ENCODE measurements at regions not wholly inside any gene's neighbourhood (a gene's known extent, or its start where the extent isn't known, plus 50 kb on each side); places are given as distances from the start of the nearest gene placed in this dataset.
"Not testable (repeated sequence)": the region's sequence is repeated elsewhere in the genome, so short reads cannot be mapped to it uniquely, and the experiment has no call there.

DNA sequence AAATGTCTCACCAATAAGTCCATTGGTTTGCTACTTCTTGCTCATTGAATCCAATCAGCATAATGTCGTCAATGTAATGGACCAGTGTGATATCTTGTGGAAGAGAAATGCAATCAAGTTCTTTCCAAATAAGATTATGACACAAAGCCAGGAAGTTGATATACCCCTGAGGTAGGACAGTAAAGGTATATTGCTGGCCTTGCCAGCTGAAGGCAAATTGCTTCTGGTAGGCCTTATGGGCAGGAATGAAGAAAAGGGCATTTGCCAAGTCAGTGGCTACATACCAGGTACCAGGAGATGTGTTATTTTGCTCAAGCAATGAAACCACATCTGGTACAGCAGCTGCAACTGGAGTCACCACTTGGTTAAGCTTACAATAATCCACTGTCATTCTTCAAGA is 276.1 kb downstream of the C12orf75 start:
- H3K27me3 Mint-ChIP-seq; POLR2A ChIA-PET; H3K27ac Mint-ChIP-seq; H3K36me3 Mint-ChIP-seq (ENCODE audit: low read depth); CTCF ChIA-PET; H3K4me1 Mint-ChIP-seq; DNase-seq; H3K9me3 Mint-ChIP-seq; H3K4me3 Mint-ChIP-seq: not testable (repeated sequence)

DNA sequence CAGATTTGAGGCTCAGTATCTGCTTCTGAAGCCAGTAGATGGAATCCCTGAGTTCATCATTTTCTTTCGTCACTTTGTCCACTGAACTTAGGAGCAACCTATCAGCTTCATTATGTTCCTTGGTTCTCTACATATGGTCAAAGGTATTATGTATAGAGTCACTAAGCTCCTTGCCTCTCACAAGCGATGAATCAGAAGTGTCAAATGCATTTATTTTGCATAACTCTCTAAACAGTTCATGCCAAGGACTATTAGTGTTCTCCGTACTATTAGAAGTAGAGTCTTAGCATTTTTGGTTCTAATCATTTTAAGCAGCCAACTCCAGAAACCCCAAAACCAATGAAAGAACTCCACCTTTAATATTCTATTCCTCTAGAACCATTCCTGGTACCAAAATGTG is 278.5 kb downstream of the C12orf75 start:
- H3K27ac Mint-ChIP-seq; DNase-seq; H3K27me3 Mint-ChIP-seq; H3K9me3 Mint-ChIP-seq; H3K4me3 Mint-ChIP-seq; CTCF ChIA-PET; H3K36me3 Mint-ChIP-seq (ENCODE audit: low read depth); H3K4me1 Mint-ChIP-seq; POLR2A ChIA-PET: not testable (repeated sequence)

- no peaks in the 10 kb centered on the region for H3K36me3 Mint-ChIP-seq (ENCODE audit: low read depth)
- DNase-seq = no peak
- H3K9me3 Mint-ChIP-seq = no peaks in the 10 kb centered on the region
- no peak overlapping the region for H3K27ac Mint-ChIP-seq
- no peaks in the 10 kb centered on the region for H3K4me1 Mint-ChIP-seq
- H3K27me3 Mint-ChIP-seq = no peaks in the 10 kb centered on the region
- H3K4me3 Mint-ChIP-seq = no peak overlapping the region
- CTCF ChIA-PET = no interaction called here
- POLR2A ChIA-PET = no interaction called here
These were observed 280.0 kb downstream of the C12orf75 start for GRCh38 chr12:105610459-105610858.

DNA sequence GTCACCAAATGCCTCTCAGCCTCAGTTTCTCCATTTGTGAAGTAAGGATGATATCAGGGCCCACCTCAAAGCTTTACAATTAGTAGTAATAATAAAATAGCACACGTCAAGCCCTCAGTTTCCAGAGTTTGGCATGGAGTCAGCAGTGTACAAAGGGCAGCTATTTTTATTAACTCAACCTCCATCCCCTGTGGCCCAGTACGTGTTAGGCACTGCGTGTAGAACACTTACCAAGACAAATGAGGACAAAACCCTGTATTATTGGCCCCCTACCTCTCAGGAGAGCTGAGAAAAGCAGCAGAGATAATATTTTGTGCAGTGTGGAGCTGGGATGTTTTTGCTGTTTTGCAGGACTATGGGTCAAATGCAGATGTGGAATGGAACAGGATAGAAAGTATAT is 280.8 kb downstream of the C12orf75 start:
- H3K36me3 Mint-ChIP-seq (ENCODE audit: low read depth) = no peaks in the 10 kb centered on the region
- H3K9me3 Mint-ChIP-seq = no peaks in the 10 kb centered on the region
- CTCF ChIA-PET = interaction anchor here (0.6 kb wide), 1 partner anchor 1154 kb away, joined by 6 read pairs; no protein-coding TSS in a partner anchor
- H3K27me3 Mint-ChIP-seq = no peaks in the 10 kb centered on the region
- no peak overlapping the region for H3K27ac Mint-ChIP-seq
- H3K4me3 Mint-ChIP-seq = no peak overlapping the region
- POLR2A ChIA-PET = no interaction called here
- H3K4me1 Mint-ChIP-seq = no peaks in the 10 kb centered on the region
- no peak for DNase-seq

DNA sequence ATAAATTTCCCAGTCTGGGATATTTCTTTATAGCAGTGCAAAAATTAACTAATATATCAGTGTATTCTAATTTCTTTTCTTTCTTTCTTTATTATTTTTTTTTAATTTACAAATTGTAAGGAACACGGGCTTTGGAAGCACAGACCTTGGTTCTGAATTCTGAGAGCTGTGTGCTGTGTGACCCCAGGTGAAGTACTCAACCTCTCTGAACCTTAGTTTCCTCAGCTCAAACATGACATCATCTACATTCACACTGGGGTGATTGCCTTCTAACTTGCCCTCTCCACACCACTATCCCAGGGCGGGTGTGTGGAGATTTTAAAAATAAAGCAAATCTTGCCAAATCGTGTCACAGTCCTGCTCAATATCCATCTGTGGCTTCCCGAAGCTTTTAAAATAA is 282.8 kb downstream of the C12orf75 start:
- Mint-ChIP-seq H3K4me3 (no peak overlapping the region), H3K27me3 (peaks cover 3% of the 10 kb centered on the region), H3K4me1 (no peaks in the 10 kb centered on the region), H3K27ac (no peak overlapping the region), H3K36me3 (ENCODE audit: low read depth) (no peaks in the 10 kb centered on the region), H3K9me3 (no peaks in the 10 kb centered on the region)
- DNase-seq = no peak
- ChIA-PET POLR2A (no interaction called here), CTCF (interaction anchor here (0.7 kb wide), 1 partner anchor 671 kb away, joined by 3 read pairs; no protein-coding TSS in a partner anchor)

GRCh38 chr12:105613887-105614286 is 283.4 kb downstream of the C12orf75 start:
- CTCF ChIA-PET = interaction anchor here (0.7 kb wide), 1 partner anchor 670 kb away, joined by 3 read pairs; no protein-coding TSS in a partner anchor
- Mint-ChIP-seq H3K4me3 (no peak overlapping the region), H3K36me3 (ENCODE audit: low read depth) (no peaks in the 10 kb centered on the region), H3K9me3 (no peaks in the 10 kb centered on the region), H3K27me3 (peaks cover 3% of the 10 kb centered on the region), H3K27ac (no peak overlapping the region), H3K4me1 (no peaks in the 10 kb centered on the region)
- DNase-seq = no peak
- POLR2A ChIA-PET = no interaction called here

GRCh38 chr12:105616971-105617540 is 286.6 kb downstream of the C12orf75 start:
- no peaks in the 10 kb centered on the region for H3K4me1 Mint-ChIP-seq
- CTCF ChIA-PET = no interaction called here

GRCh38 chr12:105622220-105622619 is 291.7 kb downstream of the C12orf75 start:
- ChIA-PET POLR2A (interaction anchor here (1.1 kb wide), 1 partner anchor 132 kb away, joined by 3 read pairs; no protein-coding TSS in a partner anchor), CTCF (interaction anchor here (1.1 kb wide), 1 partner anchor 202 kb away, joined by 3 read pairs; no protein-coding TSS in a partner anchor)
- H3K9me3 Mint-ChIP-seq = no peaks in the 10 kb centered on the region

More at GRCh38 chr12:105616971-105617540, 286.6 kb downstream of the C12orf75 start:
- Mint-ChIP-seq H3K27ac (no peak overlapping the region), H3K4me3 (no peak overlapping the region), H3K9me3 (no peaks in the 10 kb centered on the region), H3K36me3 (ENCODE audit: low read depth) (no peaks in the 10 kb centered on the region), H3K27me3 (peaks cover 4% of the 10 kb centered on the region)
- DNase-seq = no peak
- POLR2A ChIA-PET = no interaction called here

DNA sequence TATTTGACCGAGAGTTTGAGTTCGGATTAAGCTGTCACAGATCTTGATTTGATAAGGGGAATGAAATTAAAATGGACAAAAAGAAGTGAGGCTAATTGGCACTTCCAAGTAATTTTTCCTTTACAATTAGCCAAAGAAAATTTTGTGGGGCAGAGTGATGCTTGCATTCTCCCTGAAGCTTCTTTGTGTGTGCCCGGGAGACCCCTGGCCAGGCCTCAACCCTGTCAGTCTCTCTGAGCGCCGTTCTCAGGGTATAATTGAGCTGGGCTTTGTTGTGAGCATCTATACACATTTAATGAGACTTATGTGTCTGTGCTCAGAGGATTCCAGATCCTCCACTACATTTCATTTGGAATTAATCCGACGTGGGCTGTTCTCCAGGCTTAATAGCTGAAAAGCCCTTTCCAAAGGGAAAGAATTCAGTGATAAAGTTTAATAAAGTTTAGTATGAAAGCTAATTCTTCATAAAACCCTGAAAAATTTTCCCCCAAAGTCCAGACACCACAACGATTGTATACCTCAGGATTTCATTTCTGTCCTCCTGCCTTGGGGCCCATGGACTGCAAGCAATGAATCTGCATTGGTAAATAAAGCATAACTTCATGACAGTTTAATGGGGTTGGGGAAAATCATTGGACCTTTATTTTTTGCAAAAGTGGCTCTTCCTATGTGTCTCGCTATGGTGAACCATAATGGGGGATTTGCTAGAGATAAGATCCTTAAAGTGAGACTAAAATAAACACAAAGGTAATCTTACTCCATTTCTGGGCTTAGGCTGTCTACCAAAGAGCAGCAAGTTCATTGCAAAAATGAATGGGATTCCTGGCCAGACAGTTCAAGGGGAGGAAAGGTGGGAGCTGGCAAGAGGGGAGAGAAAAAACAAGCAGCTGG is 292.6 kb downstream of the C12orf75 start:
- POLR2A ChIA-PET = interaction anchor here (1.1 kb wide), 1 partner anchor 133 kb away, joined by 3 read pairs; no protein-coding TSS in a partner anchor

More at GRCh38 chr12:105622220-105622619, 291.7 kb downstream of the C12orf75 start:
- Mint-ChIP-seq H3K27me3 (peaks cover 4% of the 10 kb centered on the region), H3K36me3 (ENCODE audit: low read depth) (no peaks in the 10 kb centered on the region), H3K4me1 (no peaks in the 10 kb centered on the region), H3K4me3 (no peak overlapping the region), H3K27ac (no peak overlapping the region)
- DNase-seq = no peak

GRCh38 chr12:105626653-105627052 is 296.2 kb downstream of the C12orf75 start:
- Mint-ChIP-seq H3K9me3 (no peaks in the 10 kb centered on the region), H3K27ac (no peak overlapping the region), H3K27me3 (peaks cover 2% of the 10 kb centered on the region), H3K4me3 (no peak overlapping the region), H3K36me3 (ENCODE audit: low read depth) (no peaks in the 10 kb centered on the region), H3K4me1 (no peaks in the 10 kb centered on the region)
- ChIA-PET CTCF (interaction anchor here (0.6 kb wide), 1 partner anchor 137 kb away, joined by 3 read pairs; no protein-coding TSS in a partner anchor), POLR2A (no interaction called here)
- no peak for DNase-seq

More for the DNA sequence above, 292.6 kb downstream of the C12orf75 start:
- Mint-ChIP-seq H3K9me3 (no peaks in the 10 kb centered on the region), H3K27ac (no peak overlapping the region), H3K36me3 (ENCODE audit: low read depth) (no peaks in the 10 kb centered on the region), H3K4me3 (no peak overlapping the region), H3K27me3 (peaks cover 2% of the 10 kb centered on the region), H3K4me1 (no peaks in the 10 kb centered on the region)
- DNase-seq = no peak
- CTCF ChIA-PET = interaction anchor here (1.1 kb wide), 1 partner anchor 203 kb away, joined by 3 read pairs; no protein-coding TSS in a partner anchor

- H3K27me3 Mint-ChIP-seq = peaks cover 3% of the 10 kb centered on the region
- POLR2A ChIA-PET = no interaction called here
- H3K4me1 Mint-ChIP-seq = no peaks in the 10 kb centered on the region
These were observed 307.0 kb downstream of the C12orf75 start for GRCh38 chr12:105637470-105637869.

GRCh38 chr12:105640761-105641160 is 310.3 kb downstream of the C12orf75 start:
- CTCF ChIA-PET = no interaction called here
- no peak overlapping the region for H3K27ac Mint-ChIP-seq
- DNase-seq = no peak
- no peaks in the 10 kb centered on the region for H3K36me3 Mint-ChIP-seq (ENCODE audit: low read depth)
- peaks cover 3% of the 10 kb centered on the region for H3K9me3 Mint-ChIP-seq
- no peaks in the 10 kb centered on the region for H3K4me1 Mint-ChIP-seq
- POLR2A ChIA-PET = no interaction called here
- no peak overlapping the region for H3K4me3 Mint-ChIP-seq
- H3K27me3 Mint-ChIP-seq = peaks cover 3% of the 10 kb centered on the region

More at GRCh38 chr12:105637470-105637869, 307.0 kb downstream of the C12orf75 start:
- DNase-seq = no peak
- Mint-ChIP-seq H3K36me3 (ENCODE audit: low read depth) (no peaks in the 10 kb centered on the region), H3K27ac (no peak overlapping the region), H3K4me3 (no peak overlapping the region), H3K9me3 (peaks cover 3% of the 10 kb centered on the region)
- CTCF ChIA-PET = no interaction called here

- no peak overlapping the region for H3K4me3 Mint-ChIP-seq
- CTCF ChIA-PET = no interaction called here
- peaks cover 3% of the 10 kb centered on the region for H3K9me3 Mint-ChIP-seq
- DNase-seq = no peak
- no peaks in the 10 kb centered on the region for H3K4me1 Mint-ChIP-seq
- H3K27ac Mint-ChIP-seq = no peak overlapping the region
- peaks cover 3% of the 10 kb centered on the region for H3K27me3 Mint-ChIP-seq
- POLR2A ChIA-PET = no interaction called here
- no peaks in the 10 kb centered on the region for H3K36me3 Mint-ChIP-seq (ENCODE audit: low read depth)
These were observed 311.3 kb downstream of the C12orf75 start for GRCh38 chr12:105641749-105642148.
